ENCODE measurements at regions not wholly inside any gene's neighbourhood (a gene's known extent, or its start where the extent isn't known, plus 50 kb on each side); places are given as distances from the start of the nearest gene placed in this dataset.

DNA sequence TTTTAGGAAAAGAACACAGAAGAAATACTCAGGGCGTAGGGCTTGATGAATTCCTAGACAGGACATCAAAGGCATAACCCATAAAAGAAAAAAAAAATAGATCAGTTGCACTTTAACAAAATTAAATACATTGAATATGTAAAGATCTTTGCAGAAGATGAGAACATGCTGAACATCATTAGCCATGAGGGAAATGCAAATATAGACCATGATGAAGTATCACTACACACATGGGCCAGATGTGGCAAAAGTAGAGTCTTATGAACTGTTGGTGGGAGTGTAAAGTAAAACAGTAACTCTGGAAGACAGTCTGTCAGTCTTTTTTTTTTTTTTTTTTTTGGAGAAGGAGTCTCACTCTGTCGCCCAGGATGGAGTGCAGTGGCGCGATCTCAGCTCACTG is 246.7 kb upstream of the HSFY2 start:
- no peak for TF ChIP-seq YY1 (IDR thresholded peaks at IDR 0.05; ENCODE audit: extremely low read depth, insufficient replicate concordance, low read depth, low read length)
- no peak for TF ChIP-seq POLR2A (IDR thresholded peaks at IDR 0.05; ENCODE audit: borderline replicate concordance, extremely low read depth, insufficient read depth, insufficient read length)
- TF ChIP-seq, protein P1, sequence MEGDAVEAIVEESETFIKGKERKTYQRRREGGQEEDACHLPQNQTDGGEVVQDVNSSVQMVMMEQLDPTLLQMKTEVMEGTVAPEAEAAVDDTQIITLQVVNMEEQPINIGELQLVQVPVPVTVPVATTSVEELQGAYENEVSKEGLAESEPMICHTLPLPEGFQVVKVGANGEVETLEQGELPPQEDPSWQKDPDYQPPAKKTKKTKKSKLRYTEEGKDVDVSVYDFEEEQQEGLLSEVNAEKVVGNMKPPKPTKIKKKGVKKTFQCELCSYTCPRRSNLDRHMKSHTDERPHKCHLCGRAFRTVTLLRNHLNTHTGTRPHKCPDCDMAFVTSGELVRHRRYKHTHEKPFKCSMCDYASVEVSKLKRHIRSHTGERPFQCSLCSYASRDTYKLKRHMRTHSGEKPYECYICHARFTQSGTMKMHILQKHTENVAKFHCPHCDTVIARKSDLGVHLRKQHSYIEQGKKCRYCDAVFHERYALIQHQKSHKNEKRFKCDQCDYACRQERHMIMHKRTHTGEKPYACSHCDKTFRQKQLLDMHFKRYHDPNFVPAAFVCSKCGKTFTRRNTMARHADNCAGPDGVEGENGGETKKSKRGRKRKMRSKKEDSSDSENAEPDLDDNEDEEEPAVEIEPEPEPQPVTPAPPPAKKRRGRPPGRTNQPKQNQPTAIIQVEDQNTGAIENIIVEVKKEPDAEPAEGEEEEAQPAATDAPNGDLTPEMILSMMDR (IDR thresholded peaks at IDR 0.05 in 2 of 3, conservative IDR thresholded peaks at IDR 0.05 in 1 of 3; ENCODE audit: borderline replicate concordance in 1 of 3, insufficient read depth in 1 of 3, low read depth in 2 of 3, low read length in 2 of 3) = no peak
- no peak for TF ChIP-seq CEBPB (IDR thresholded peaks at IDR 0.05; ENCODE audit: low read depth)
- TF ChIP-seq EZH2 (IDR thresholded peaks at IDR 0.05) = no peak
- TF ChIP-seq ZNF274 (IDR thresholded peaks at IDR 0.05; ENCODE audit: low read depth, low read length) = no peak
